ENCODE measurements at regions not wholly inside any gene's neighbourhood (a gene's known extent, or its start where the extent isn't known, plus 50 kb on each side); places are given as distances from the start of the nearest gene placed in this dataset.

DNA sequence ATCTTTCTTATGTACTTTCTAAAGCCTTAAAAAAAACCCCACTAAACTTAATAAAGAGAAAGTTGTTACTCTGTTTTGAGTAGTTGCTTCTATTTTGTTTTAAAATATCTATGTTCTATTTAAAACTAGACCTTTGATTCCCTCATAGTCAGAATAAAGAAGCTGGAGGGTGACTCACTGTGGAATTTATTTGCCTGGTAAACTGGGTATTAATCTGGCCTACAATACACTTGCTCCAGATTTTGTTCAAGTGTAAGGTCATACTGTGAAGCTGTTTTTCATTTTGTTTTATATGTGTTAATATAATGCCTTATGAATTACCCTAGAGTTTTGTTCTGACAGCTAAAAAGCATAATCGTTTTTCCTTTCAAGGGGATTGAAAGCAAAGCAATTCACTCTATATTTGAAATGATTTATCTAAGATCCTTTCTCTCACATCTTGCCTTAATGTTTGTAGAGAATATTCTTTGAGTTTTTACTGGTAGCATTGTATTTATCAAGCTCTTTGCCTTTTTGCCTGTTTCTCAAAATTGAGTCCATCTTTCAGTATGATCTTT, 277.4 kb upstream of the PITX2 start:
- H3K27me3 ChIP-seq (ENCODE audit: control insufficient read depth in 5 of 5, insufficient read depth in 4 of 5, low read length in 5 of 5) = no peaks in the 10 kb centered on the region
- H3K4me1 ChIP-seq (ENCODE audit: control insufficient read depth in 5 of 5, insufficient read depth in 5 of 5, low read length in 5 of 5) = no peaks in the 10 kb centered on the region
- no peaks in the 10 kb centered on the region for H3K9me3 ChIP-seq (ENCODE audit: control insufficient read depth in 5 of 5, low read length in 5 of 5)
- H3K9ac ChIP-seq (ENCODE audit: low read length in 5 of 5) = no peak overlapping the region
- no peak overlapping the region for H3K27ac ChIP-seq (ENCODE audit: low read depth, low read length)
- H3K4me3 ChIP-seq (ENCODE audit: low read depth in 1 of 5, low read length in 5 of 5) = no peak overlapping the region
- no peaks in the 10 kb centered on the region for H3K36me3 ChIP-seq (ENCODE audit: control insufficient read depth in 5 of 5, insufficient read depth in 5 of 5, low read length in 5 of 5)

DNA sequence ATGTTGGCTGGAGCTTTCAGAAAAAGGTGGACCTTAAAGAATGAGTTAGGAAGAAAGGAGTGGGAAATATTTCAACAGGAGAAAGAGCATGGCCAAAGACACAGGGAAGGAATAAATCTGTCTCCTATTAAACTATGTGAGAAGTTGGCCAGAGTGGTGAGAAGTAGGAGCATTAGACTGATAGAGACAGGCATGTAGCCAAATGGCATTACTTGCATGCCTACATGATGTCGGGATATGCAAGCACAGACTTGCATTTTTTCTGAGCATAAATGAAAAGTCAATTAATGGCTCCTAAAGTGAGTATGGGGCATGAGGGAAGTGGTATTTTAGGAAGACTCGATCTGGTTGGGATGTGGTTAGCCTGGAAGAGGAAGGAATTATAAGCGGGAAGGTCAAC, 279.6 kb upstream of the PITX2 start:
- Histone ChIP-seq H3K9ac (ENCODE audit: low read length in 5 of 5) (no peak overlapping the region), H3K27me3 (ENCODE audit: control insufficient read depth in 5 of 5, insufficient read depth in 4 of 5, low read length in 5 of 5) (no peaks in the 10 kb centered on the region), H3K27ac (ENCODE audit: low read depth, low read length) (no peak overlapping the region), H3K9me3 (ENCODE audit: control insufficient read depth in 5 of 5, low read length in 5 of 5) (no peaks in the 10 kb centered on the region), H3K4me1 (ENCODE audit: control insufficient read depth in 5 of 5, insufficient read depth in 5 of 5, low read length in 5 of 5) (no peaks in the 10 kb centered on the region), H3K4me3 (ENCODE audit: low read depth in 1 of 5, low read length in 5 of 5) (no peak overlapping the region), H3K36me3 (ENCODE audit: control insufficient read depth in 5 of 5, insufficient read depth in 5 of 5, low read length in 5 of 5) (no peaks in the 10 kb centered on the region)

DNA sequence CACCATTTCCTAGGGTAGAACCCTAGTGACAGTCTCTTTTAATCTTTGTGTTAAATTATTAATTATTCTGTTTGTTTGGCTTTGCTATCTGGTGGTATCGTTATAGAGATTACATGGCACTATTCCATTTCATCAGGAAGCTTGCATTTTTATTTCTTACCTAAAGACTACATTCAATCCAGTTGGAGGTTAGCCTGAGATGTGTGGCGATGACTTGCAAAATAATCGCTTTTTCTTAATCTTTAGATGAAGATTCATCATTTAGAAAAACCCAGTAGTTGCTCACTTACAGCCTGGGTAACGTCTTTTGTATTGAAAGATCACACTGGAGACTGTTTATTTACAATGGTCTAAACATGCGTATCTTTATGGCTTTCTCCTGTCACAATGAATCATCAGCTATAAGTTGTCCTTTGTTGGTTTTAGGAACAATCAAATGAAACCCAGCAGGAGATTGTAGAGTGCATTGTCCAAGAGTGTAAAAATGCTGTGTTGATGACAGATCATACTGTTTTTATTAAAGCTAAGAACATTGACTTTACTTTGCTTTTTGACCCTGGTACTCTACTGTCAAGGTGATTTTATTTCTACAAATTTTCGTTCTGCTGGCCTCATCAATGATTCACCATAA, 281.7 kb upstream of the PITX2 start:
- Histone ChIP-seq H3K4me3 (ENCODE audit: low read depth in 1 of 5, low read length in 5 of 5) (no peak overlapping the region), H3K36me3 (ENCODE audit: control insufficient read depth in 5 of 5, insufficient read depth in 5 of 5, low read length in 5 of 5) (no peaks in the 10 kb centered on the region), H3K9me3 (ENCODE audit: control insufficient read depth in 5 of 5, low read length in 5 of 5) (no peaks in the 10 kb centered on the region), H3K4me1 (ENCODE audit: control insufficient read depth in 5 of 5, insufficient read depth in 5 of 5, low read length in 5 of 5) (no peaks in the 10 kb centered on the region), H3K27me3 (ENCODE audit: control insufficient read depth in 5 of 5, insufficient read depth in 4 of 5, low read length in 5 of 5) (no peaks in the 10 kb centered on the region), H3K27ac (ENCODE audit: low read depth, low read length) (no peak overlapping the region), H3K9ac (ENCODE audit: low read length in 5 of 5) (no peak overlapping the region)

DNA sequence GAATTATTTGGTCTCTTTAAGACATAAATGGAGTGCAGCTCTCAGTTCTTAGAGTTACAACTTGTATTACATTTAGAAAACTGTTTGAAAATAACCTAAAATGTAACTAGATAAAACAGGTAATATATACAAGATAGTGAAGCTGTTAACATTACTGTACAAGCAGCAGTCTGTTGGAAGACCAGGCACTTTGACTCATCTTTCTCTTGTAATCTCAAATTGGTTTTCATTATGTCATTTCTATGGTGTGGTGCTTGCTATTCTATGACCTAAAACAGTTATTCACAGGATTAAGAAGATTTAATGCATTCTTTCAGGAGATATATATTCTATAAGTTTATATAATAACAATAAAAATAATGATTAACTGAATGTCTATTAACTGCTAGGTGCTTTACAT, 282.5 kb upstream of the PITX2 start:
- H3K9ac ChIP-seq (ENCODE audit: low read length in 5 of 5) = no peak overlapping the region
- no peaks in the 10 kb centered on the region for H3K36me3 ChIP-seq (ENCODE audit: control insufficient read depth in 5 of 5, insufficient read depth in 5 of 5, low read length in 5 of 5)
- no peak overlapping the region for H3K4me3 ChIP-seq (ENCODE audit: low read depth in 1 of 5, low read length in 5 of 5)
- H3K4me1 ChIP-seq (ENCODE audit: control insufficient read depth in 5 of 5, insufficient read depth in 5 of 5, low read length in 5 of 5) = no peaks in the 10 kb centered on the region
- no peak overlapping the region for H3K27ac ChIP-seq (ENCODE audit: low read depth, low read length)
- no peaks in the 10 kb centered on the region for H3K9me3 ChIP-seq (ENCODE audit: control insufficient read depth in 5 of 5, low read length in 5 of 5)
- no peaks in the 10 kb centered on the region for H3K27me3 ChIP-seq (ENCODE audit: control insufficient read depth in 5 of 5, insufficient read depth in 4 of 5, low read length in 5 of 5)

DNA sequence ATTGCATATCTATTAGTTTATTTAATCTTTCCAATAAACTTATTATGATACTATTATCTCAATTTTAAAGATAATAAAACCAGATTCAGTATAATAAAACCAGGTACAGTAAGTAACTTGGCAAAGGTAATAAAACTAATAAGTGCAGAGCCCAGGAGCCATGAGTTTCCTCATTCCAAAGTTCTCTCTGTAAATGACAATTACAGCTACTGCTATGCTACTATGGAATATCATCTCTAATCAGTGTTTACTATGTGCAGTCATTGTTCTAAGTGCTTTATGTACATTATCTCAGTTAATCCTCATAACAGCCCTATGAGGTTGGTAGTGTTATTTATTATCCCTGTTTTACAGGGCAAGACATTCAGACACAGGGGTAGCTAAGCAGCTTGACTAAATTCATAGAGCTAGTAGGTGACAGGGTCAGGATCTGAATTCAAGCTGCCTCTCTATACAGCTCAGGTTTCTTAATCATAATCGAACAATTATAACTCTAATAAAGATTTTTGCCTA, 285.0 kb upstream of the PITX2 start:
- Histone ChIP-seq H3K4me3 (ENCODE audit: low read depth in 1 of 5, low read length in 5 of 5) (no peak overlapping the region), H3K4me1 (ENCODE audit: control insufficient read depth in 5 of 5, insufficient read depth in 5 of 5, low read length in 5 of 5) (no peaks in the 10 kb centered on the region), H3K9me3 (ENCODE audit: control insufficient read depth in 5 of 5, low read length in 5 of 5) (no peaks in the 10 kb centered on the region), H3K27me3 (ENCODE audit: control insufficient read depth in 5 of 5, insufficient read depth in 4 of 5, low read length in 5 of 5) (no peaks in the 10 kb centered on the region), H3K9ac (ENCODE audit: low read length in 5 of 5) (no peak overlapping the region), H3K36me3 (ENCODE audit: control insufficient read depth in 5 of 5, insufficient read depth in 5 of 5, low read length in 5 of 5) (no peaks in the 10 kb centered on the region), H3K27ac (ENCODE audit: low read depth, low read length) (no peak overlapping the region)

DNA sequence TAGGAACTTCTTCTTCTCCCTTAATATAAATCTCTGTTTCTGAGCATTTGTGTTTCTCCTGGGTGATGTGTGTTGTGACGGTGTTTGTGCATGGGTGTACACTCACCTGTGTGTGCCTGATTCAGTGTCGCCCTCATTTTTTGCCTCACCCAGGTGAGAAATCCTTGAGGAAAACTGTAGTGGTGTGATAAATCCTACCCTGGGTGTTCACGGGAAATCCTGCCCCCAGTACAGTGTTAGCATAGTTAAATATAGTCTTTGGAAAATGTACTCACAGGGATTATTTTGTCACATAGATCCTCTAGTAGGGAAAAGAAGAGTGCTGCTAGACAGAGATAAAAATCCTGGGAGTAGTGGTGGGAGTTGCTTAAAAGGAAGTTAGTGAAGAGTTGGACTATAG, 291.9 kb upstream of the PITX2 start:
- H3K4me3 ChIP-seq (ENCODE audit: low read depth in 1 of 5, low read length in 5 of 5) = no peak overlapping the region
- H3K9ac ChIP-seq (ENCODE audit: low read length in 5 of 5) = no peak overlapping the region
- H3K9me3 ChIP-seq (ENCODE audit: control insufficient read depth in 5 of 5, low read length in 5 of 5) = no peaks in the 10 kb centered on the region
- no peaks in the 10 kb centered on the region for H3K4me1 ChIP-seq (ENCODE audit: control insufficient read depth in 5 of 5, insufficient read depth in 5 of 5, low read length in 5 of 5)
- H3K27ac ChIP-seq (ENCODE audit: low read depth, low read length) = no peak overlapping the region
- no peaks in the 10 kb centered on the region for H3K27me3 ChIP-seq (ENCODE audit: control insufficient read depth in 5 of 5, insufficient read depth in 4 of 5, low read length in 5 of 5)
- no peaks in the 10 kb centered on the region for H3K36me3 ChIP-seq (ENCODE audit: control insufficient read depth in 5 of 5, insufficient read depth in 5 of 5, low read length in 5 of 5)

DNA sequence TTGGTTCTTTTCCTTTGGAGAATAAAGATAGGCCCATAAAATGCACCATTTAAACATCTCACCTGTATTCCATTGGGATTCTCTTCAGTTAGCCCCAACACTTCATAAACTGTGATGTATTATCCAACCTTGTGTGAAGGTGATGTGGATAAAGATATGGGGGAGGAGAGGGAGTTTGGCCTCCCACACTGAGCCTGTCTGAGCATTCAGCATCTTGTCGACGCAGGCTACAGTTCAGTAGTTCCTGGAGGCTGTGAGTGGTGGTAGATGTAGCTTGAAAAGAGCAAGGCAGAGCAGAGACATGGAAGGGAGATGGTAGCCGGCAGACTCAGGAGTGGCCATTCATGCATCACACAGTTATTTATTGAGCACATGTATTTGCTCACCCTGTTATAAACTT, 292.4 kb upstream of the PITX2 start:
- H3K27ac ChIP-seq (ENCODE audit: low read depth, low read length) = no peak overlapping the region

DNA sequence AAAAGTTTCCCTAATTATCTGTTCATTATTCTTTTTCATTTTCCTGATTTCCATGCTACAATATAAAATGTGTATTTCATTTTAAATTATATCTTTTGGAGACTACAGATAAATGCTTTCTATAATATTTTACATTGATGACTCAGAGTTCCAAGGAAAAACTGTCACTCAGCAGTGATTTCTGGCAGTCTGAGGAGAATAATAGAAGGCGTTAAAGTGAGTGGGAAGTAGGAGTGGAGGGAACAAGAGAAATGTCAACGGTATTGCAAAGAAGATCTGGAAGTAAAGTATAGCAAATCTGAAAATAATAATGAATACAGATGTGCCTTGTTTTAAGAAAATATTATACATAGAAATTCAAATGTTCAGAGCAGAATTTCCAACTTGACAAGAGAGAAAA, 293.6 kb upstream of the PITX2 start:
- Histone ChIP-seq H3K27ac (ENCODE audit: low read depth, low read length) (no peak overlapping the region), H3K9ac (ENCODE audit: low read length in 5 of 5) (no peak overlapping the region), H3K4me1 (ENCODE audit: control insufficient read depth in 5 of 5, insufficient read depth in 5 of 5, low read length in 5 of 5) (no peaks in the 10 kb centered on the region), H3K9me3 (ENCODE audit: control insufficient read depth in 5 of 5, low read length in 5 of 5) (no peaks in the 10 kb centered on the region), H3K36me3 (ENCODE audit: control insufficient read depth in 5 of 5, insufficient read depth in 5 of 5, low read length in 5 of 5) (no peaks in the 10 kb centered on the region), H3K4me3 (ENCODE audit: low read depth in 1 of 5, low read length in 5 of 5) (no peak overlapping the region), H3K27me3 (ENCODE audit: control insufficient read depth in 5 of 5, insufficient read depth in 4 of 5, low read length in 5 of 5) (no peaks in the 10 kb centered on the region)

More for the DNA sequence above, 292.4 kb upstream of the PITX2 start:
- Histone ChIP-seq H3K9ac (ENCODE audit: low read length in 5 of 5) (no peak overlapping the region), H3K27me3 (ENCODE audit: control insufficient read depth in 5 of 5, insufficient read depth in 4 of 5, low read length in 5 of 5) (no peaks in the 10 kb centered on the region), H3K4me1 (ENCODE audit: control insufficient read depth in 5 of 5, insufficient read depth in 5 of 5, low read length in 5 of 5) (no peaks in the 10 kb centered on the region), H3K4me3 (ENCODE audit: low read depth in 1 of 5, low read length in 5 of 5) (no peak overlapping the region), H3K9me3 (ENCODE audit: control insufficient read depth in 5 of 5, low read length in 5 of 5) (no peaks in the 10 kb centered on the region), H3K36me3 (ENCODE audit: control insufficient read depth in 5 of 5, insufficient read depth in 5 of 5, low read length in 5 of 5) (no peaks in the 10 kb centered on the region)

DNA sequence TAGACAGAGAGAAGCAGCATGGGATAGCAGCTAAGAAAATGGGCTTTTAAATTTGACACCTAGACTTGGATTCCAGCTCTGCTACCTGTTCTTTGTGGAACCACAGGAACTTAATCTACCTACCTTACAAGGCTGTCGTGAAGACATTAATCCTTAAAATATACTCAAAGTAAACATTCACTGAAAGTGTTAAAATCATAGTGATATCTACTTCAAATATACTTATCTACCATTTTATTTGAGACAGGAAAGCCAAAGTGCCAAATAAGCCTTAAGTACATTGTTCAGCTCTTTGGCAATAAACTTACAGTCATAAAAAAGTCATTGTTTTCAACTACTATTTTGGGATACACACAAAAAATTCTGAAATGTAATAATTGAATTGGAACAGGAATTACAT, 295.0 kb upstream of the PITX2 start:
- Histone ChIP-seq H3K4me1 (ENCODE audit: control insufficient read depth in 5 of 5, insufficient read depth in 5 of 5, low read length in 5 of 5) (no peaks in the 10 kb centered on the region), H3K9ac (ENCODE audit: low read length in 5 of 5) (no peak overlapping the region), H3K27me3 (ENCODE audit: control insufficient read depth in 5 of 5, insufficient read depth in 4 of 5, low read length in 5 of 5) (peaks cover 0 to 3% (median 0%) of the 10 kb centered on the region in 5 donors), H3K4me3 (ENCODE audit: low read depth in 1 of 5, low read length in 5 of 5) (no peak overlapping the region), H3K27ac (ENCODE audit: low read depth, low read length) (no peak overlapping the region), H3K9me3 (ENCODE audit: control insufficient read depth in 5 of 5, low read length in 5 of 5) (no peaks in the 10 kb centered on the region), H3K36me3 (ENCODE audit: control insufficient read depth in 5 of 5, insufficient read depth in 5 of 5, low read length in 5 of 5) (no peaks in the 10 kb centered on the region)

DNA sequence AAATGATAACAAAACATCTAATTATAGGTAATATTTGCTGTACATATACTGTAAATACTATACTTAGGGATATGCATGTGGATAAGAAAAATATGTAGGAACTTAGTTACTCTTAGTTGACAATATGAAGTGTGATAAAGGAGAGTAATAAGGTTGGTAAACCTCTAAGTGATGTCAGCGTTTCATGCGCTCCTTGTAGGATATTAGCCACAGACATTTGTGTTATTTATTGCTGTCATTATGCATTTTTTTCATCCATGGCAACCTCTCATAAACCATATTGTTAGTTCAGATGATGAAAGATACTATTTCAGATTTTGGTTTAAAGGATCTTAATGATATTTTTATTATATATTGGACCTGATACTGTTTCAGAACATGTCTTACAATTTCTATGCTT, 298.1 kb upstream of the PITX2 start:
- no peak overlapping the region for H3K27ac ChIP-seq (ENCODE audit: low read depth, low read length)
- H3K9ac ChIP-seq (ENCODE audit: low read length in 5 of 5) = no peak overlapping the region
- H3K4me1 ChIP-seq (ENCODE audit: control insufficient read depth in 5 of 5, insufficient read depth in 5 of 5, low read length in 5 of 5) = no peaks in the 10 kb centered on the region
- no peaks in the 10 kb centered on the region for H3K9me3 ChIP-seq (ENCODE audit: control insufficient read depth in 5 of 5, low read length in 5 of 5)
- H3K4me3 ChIP-seq (ENCODE audit: low read depth in 1 of 5, low read length in 5 of 5) = no peak overlapping the region
- H3K27me3 ChIP-seq (ENCODE audit: control insufficient read depth in 5 of 5, insufficient read depth in 4 of 5, low read length in 5 of 5) = peaks cover 0 to 3% (median 0%) of the 10 kb centered on the region in 5 donors
- no peaks in the 10 kb centered on the region for H3K36me3 ChIP-seq (ENCODE audit: control insufficient read depth in 5 of 5, insufficient read depth in 5 of 5, low read length in 5 of 5)

All from subcutaneous abdominal adipose tissue (tissue), 5 donors.